ENCODE measurements at regions not wholly inside any gene's neighbourhood (a gene's known extent, or its start where the extent isn't known, plus 50 kb on each side); places are given as distances from the start of the nearest gene placed in this dataset.

GRCh38 chr7:22640269-22640668 lies 86.7 kb upstream of the IL6 start:
- no peak overlapping the region for H3K4me3 ChIP-seq
- no peak overlapping the region for H2AFZ ChIP-seq (replicated peaks)
- H4K20me1 ChIP-seq (ENCODE audit: low read depth): no peaks in the 10 kb centered on the region
- H3K27me3 Mint-ChIP-seq (ENCODE audit: insufficient read depth, low read depth): no peaks in the 10 kb centered on the region
- H3K4me1 Mint-ChIP-seq: peaks cover 2% of the 10 kb centered on the region
- H3K9me3 Mint-ChIP-seq: peaks cover 21% of the 10 kb centered on the region
- H3K9me3 ChIP-seq (ENCODE audit: low read depth): peaks cover 20% of the 10 kb centered on the region
- no peaks in the 10 kb centered on the region for H3K27me3 ChIP-seq
- no peaks in the 10 kb centered on the region for H3K79me2 ChIP-seq (ENCODE audit: low read depth)
- no peak for DNase-seq (ENCODE audit: low spot score)
- H3K4me1 ChIP-seq: no peaks in the 10 kb centered on the region
- no peaks in the 10 kb centered on the region for H3K36me3 Mint-ChIP-seq
- H3F3A ChIP-seq (ENCODE audit: low read depth): no peaks in the 10 kb centered on the region
- no peak overlapping the region for H3K27ac ChIP-seq
- no peak overlapping the region for H3K4me3 Mint-ChIP-seq
- H3K27ac Mint-ChIP-seq: no peak overlapping the region
- no peak overlapping the region for H3K4me2 ChIP-seq
- peaks cover 4% of the 10 kb centered on the region for H3K36me3 ChIP-seq
- no peak overlapping the region for H3K9ac ChIP-seq
- no peak for TF ChIP-seq EZH2 (IDR thresholded peaks at IDR 0.05)
- no peak for TF ChIP-seq CTCF (IDR thresholded peaks at IDR 0.05)
- TF ChIP-seq EZH2phosphoT487 (IDR thresholded peaks at IDR 0.05): no peak

- Mint-ChIP-seq H3K27ac (no peak overlapping the region), H3K36me3 (no peaks in the 10 kb centered on the region), H3K9me3 (peaks cover 17% of the 10 kb centered on the region), H3K4me3 (no peak overlapping the region), H3K4me1 (peaks cover 4% of the 10 kb centered on the region), H3K27me3 (ENCODE audit: insufficient read depth, low read depth) (no peaks in the 10 kb centered on the region)
- no peaks in the 10 kb centered on the region for H3K4me1 ChIP-seq
- TF ChIP-seq CTCF (IDR thresholded peaks at IDR 0.05): no peak
- TF ChIP-seq EZH2 (IDR thresholded peaks at IDR 0.05): no peak
- no peak for TF ChIP-seq EZH2phosphoT487 (IDR thresholded peaks at IDR 0.05)
- no peaks in the 10 kb centered on the region for H3F3A ChIP-seq (ENCODE audit: low read depth)
- H3K36me3 ChIP-seq: peaks cover 4% of the 10 kb centered on the region
- no peak overlapping the region for H2AFZ ChIP-seq (replicated peaks)
- H4K20me1 ChIP-seq (ENCODE audit: low read depth): no peaks in the 10 kb centered on the region
- DNase-seq (ENCODE audit: low spot score): no peak
- H3K4me3 ChIP-seq: no peak overlapping the region
- no peak overlapping the region for H3K27ac ChIP-seq
- peaks cover 18% of the 10 kb centered on the region for H3K9me3 ChIP-seq (ENCODE audit: low read depth)
- H3K4me2 ChIP-seq: no peak overlapping the region
- no peak overlapping the region for H3K9ac ChIP-seq
- no peaks in the 10 kb centered on the region for H3K27me3 ChIP-seq
- H3K79me2 ChIP-seq (ENCODE audit: low read depth): no peaks in the 10 kb centered on the region
Observed at GRCh38 chr7:22639396-22639795, 87.6 kb upstream of the IL6 start.

GRCh38 chr7:22635349-22635748 lies 91.7 kb upstream of the IL6 start:
- H4K20me1 ChIP-seq (ENCODE audit: low read depth): no peaks in the 10 kb centered on the region
- H3K9ac ChIP-seq: no peak overlapping the region
- no peak for DNase-seq (ENCODE audit: low spot score)
- peaks cover 2% of the 10 kb centered on the region for H3K9me3 Mint-ChIP-seq
- H3K4me1 ChIP-seq: peaks cover 13% of the 10 kb centered on the region
- H3K36me3 Mint-ChIP-seq: no peaks in the 10 kb centered on the region
- no peaks in the 10 kb centered on the region for H3F3A ChIP-seq (ENCODE audit: low read depth)
- H3K4me1 Mint-ChIP-seq: peaks cover 7% of the 10 kb centered on the region
- no peaks in the 10 kb centered on the region for H3K79me2 ChIP-seq (ENCODE audit: low read depth)
- no peak overlapping the region for H3K27ac Mint-ChIP-seq
- no peak overlapping the region for H2AFZ ChIP-seq (replicated peaks)
- H3K4me3 ChIP-seq: no peak overlapping the region
- H3K27me3 Mint-ChIP-seq (ENCODE audit: insufficient read depth, low read depth): no peaks in the 10 kb centered on the region
- no peak overlapping the region for H3K27ac ChIP-seq
- no peak for TF ChIP-seq EZH2phosphoT487 (IDR thresholded peaks at IDR 0.05)
- H3K27me3 ChIP-seq: no peaks in the 10 kb centered on the region
- H3K9me3 ChIP-seq (ENCODE audit: low read depth): no peaks in the 10 kb centered on the region
- H3K36me3 ChIP-seq: no peaks in the 10 kb centered on the region
- no peak overlapping the region for H3K4me2 ChIP-seq
- no peak overlapping the region for H3K4me3 Mint-ChIP-seq

GRCh38 chr7:22633954-22634474 lies 93.0 kb upstream of the IL6 start:
- Mint-ChIP-seq H3K27me3 (ENCODE audit: insufficient read depth, low read depth) (no peaks in the 10 kb centered on the region), H3K9me3 (peaks cover under 1% of the 10 kb centered on the region), H3K4me1 (peaks cover 5% of the 10 kb centered on the region), H3K36me3 (no peaks in the 10 kb centered on the region), H3K4me3 (no peak overlapping the region), H3K27ac (no peak overlapping the region)
- H3K9me3 ChIP-seq (ENCODE audit: low read depth): no peaks in the 10 kb centered on the region
- DNase-seq (ENCODE audit: low spot score): no peak
- TF ChIP-seq CTCF (IDR thresholded peaks at IDR 0.05) (no peak), EZH2phosphoT487 (IDR thresholded peaks at IDR 0.05) (no peak), EZH2 (IDR thresholded peaks at IDR 0.05) (no peak)
- H3K27me3 ChIP-seq: no peaks in the 10 kb centered on the region
- H3K27ac ChIP-seq: no peak overlapping the region
- no peak overlapping the region for H3K9ac ChIP-seq
- H4K20me1 ChIP-seq (ENCODE audit: low read depth): no peaks in the 10 kb centered on the region
- no peaks in the 10 kb centered on the region for H3F3A ChIP-seq (ENCODE audit: low read depth)
- H2AFZ ChIP-seq (replicated peaks): no peak overlapping the region
- H3K36me3 ChIP-seq: no peaks in the 10 kb centered on the region
- H3K79me2 ChIP-seq (ENCODE audit: low read depth): no peaks in the 10 kb centered on the region
- H3K4me1 ChIP-seq: peaks cover 13% of the 10 kb centered on the region
- no peak overlapping the region for H3K4me2 ChIP-seq
- no peak overlapping the region for H3K4me3 ChIP-seq
